Loucy (cell line): ENCODE measurements at regions not wholly inside any gene's neighbourhood (a gene's known extent, or its start where the extent isn't known, plus 50 kb on each side); places are given as distances from the start of the nearest gene placed in this dataset.

Source experiments
- H2AFZ ChIP-seq: fragments of 200-600 bp; sonication (generic); 2 replicates; pipeline ENCODE4 v1.6.0; 2016; ENCODE audit warnings: antibody characterized with exemption, mild to moderate bottlenecking, low read length, moderate library complexity
- H3F3A ChIP-seq: fragments of 200-600 bp; 2 replicates; pipeline ENCODE4 v1.6.0; 2016; ENCODE audit warnings: antibody characterized with exemption, low read depth, mild to moderate bottlenecking
- H3K27me3 ChIP-seq: fragments of 200-600 bp; sonication (generic); 2 replicates; pipeline ENCODE4 v1.6.1; 2014; ENCODE audit warnings: low read length, mild to moderate bottlenecking; ENCODE audit not compliant: insufficient read depth, poor library complexity, severe bottlenecking
- H3K36me3 ChIP-seq: fragments of 200-600 bp; sonication (generic); 2 replicates; pipeline ENCODE4 v1.6.1; 2016; ENCODE audit warnings: low read length; ENCODE audit not compliant: insufficient read depth
- H3K4me1 ChIP-seq: fragments of 200-600 bp; sonication (generic); 2 replicates; pipeline ENCODE4 v1.5.1; 2014; ENCODE audit warnings: low read length, mild to moderate bottlenecking; ENCODE audit not compliant: insufficient read depth, poor library complexity, severe bottlenecking
- H3K4me2 ChIP-seq: fragments of 200-600 bp; sonication (generic); 2 replicates; pipeline ENCODE4 v1.6.0; 2014; ENCODE audit warnings: antibody characterized with exemption, low read length, low read depth, mild to moderate bottlenecking; ENCODE audit not compliant: poor library complexity, severe bottlenecking
- H3K4me3 ChIP-seq: fragments of 200-600 bp; sonication (generic); 2 replicates; pipeline ENCODE4 v1.5.1; 2014; ENCODE audit warnings: low read length, mild to moderate bottlenecking, mixed read lengths; ENCODE audit not compliant: poor library complexity, severe bottlenecking
- H3K79me2 ChIP-seq: fragments of 200-600 bp; sonication (generic); 2 replicates; pipeline ENCODE4 v1.6.1; 2014; ENCODE audit warnings: low read length; ENCODE audit not compliant: insufficient read depth
- H3K9ac ChIP-seq: fragments of 200-600 bp; sonication (generic); 2 replicates; pipeline ENCODE4 v1.6.0; 2014; ENCODE audit warnings: mild to moderate bottlenecking, low read depth, low read length, moderate library complexity; ENCODE audit not compliant: poor library complexity, severe bottlenecking
- H3K9me2 ChIP-seq: fragments of 200-600 bp; sonication (generic); replicated peaks from 2 replicates; pipeline ENCODE4 v1.6.1; 2016; ENCODE audit warnings: low read depth, low read length, mixed read lengths
- H3K9me3 ChIP-seq: fragments of 200-600 bp; sonication (generic); 2 replicates; pipeline ENCODE4 v1.6.1; 2014; ENCODE audit warnings: mild to moderate bottlenecking, antibody characterized with exemption, low read length, low read depth; ENCODE audit not compliant: insufficient read depth
- H4K20me1 ChIP-seq: fragments of 200-600 bp; sonication (generic); 2 replicates; pipeline ENCODE4 v1.6.0; 2014; ENCODE audit warnings: antibody characterized with exemption, low read length, mild to moderate bottlenecking; ENCODE audit not compliant: insufficient read depth, poor library complexity, severe bottlenecking
- EZH2phosphoT487 ChIP-seq: fragments of 200-600 bp; IDR thresholded peaks from 2 replicates; pipeline ENCODE4 v1.6.1; 2018; ENCODE audit warnings: antibody characterized with exemption, mild to moderate bottlenecking, moderate library complexity, borderline replicate concordance
- TF ChIP-seq, protein P1 (sequence below): fragments of 200-600 bp; sonication (generic); conservative IDR thresholded peaks from 2 replicates; pipeline ENCODE4 v1.5.1; 2014; ENCODE audit warnings: mild to moderate bottlenecking, antibody characterized with exemption, low read length

DNA sequence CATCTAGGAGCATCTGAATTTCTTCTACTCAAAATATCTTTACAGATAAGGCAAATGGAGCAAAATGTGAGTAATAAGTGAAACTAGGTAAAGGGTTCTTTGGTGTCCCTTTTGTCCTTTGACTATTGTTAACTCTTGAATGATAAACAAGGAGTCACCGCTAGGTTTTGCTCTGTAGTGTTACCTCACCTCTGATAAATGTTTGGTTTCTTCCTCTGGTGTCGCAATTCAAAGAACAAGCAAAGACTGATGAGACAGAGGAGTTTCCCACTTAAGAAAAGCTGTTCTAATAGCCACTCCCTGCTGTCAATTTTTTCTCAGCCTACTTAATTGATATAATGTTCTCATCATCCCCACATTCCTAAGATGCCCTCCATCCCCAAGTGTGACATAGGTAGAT lies 925.9 kb downstream of the IGSF11 start:
- no peak overlapping the region for H3K4me2 ChIP-seq
- H3F3A ChIP-seq, result no peaks in the 10 kb centered on the region
- TF ChIP-seq, protein P1, sequence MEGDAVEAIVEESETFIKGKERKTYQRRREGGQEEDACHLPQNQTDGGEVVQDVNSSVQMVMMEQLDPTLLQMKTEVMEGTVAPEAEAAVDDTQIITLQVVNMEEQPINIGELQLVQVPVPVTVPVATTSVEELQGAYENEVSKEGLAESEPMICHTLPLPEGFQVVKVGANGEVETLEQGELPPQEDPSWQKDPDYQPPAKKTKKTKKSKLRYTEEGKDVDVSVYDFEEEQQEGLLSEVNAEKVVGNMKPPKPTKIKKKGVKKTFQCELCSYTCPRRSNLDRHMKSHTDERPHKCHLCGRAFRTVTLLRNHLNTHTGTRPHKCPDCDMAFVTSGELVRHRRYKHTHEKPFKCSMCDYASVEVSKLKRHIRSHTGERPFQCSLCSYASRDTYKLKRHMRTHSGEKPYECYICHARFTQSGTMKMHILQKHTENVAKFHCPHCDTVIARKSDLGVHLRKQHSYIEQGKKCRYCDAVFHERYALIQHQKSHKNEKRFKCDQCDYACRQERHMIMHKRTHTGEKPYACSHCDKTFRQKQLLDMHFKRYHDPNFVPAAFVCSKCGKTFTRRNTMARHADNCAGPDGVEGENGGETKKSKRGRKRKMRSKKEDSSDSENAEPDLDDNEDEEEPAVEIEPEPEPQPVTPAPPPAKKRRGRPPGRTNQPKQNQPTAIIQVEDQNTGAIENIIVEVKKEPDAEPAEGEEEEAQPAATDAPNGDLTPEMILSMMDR, result no peak
- TF ChIP-seq EZH2phosphoT487, result no peak

DNA sequence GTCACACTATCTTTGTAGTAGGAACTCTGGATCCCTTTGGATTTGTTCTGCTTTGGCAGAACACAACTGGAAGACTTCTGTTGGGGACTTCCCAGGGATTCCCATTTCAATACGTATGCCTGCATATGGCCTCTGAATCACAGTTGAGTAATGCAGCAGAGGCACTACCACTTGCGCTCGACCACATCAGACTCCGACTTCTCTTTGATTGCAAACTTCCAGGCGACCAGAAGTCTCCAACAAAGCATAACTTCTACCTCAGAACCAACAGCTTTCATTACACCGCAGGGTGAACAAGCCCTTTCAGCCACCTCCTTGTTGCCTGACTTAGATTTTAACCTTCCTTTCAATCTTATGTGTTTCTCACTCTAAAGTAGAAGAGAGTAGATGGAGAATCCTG lies 924.4 kb downstream of the IGSF11 start:
- Histone ChIP-seq H3F3A (no peaks in the 10 kb centered on the region), H3K4me1 (no peaks in the 10 kb centered on the region), H3K4me3 (no peak overlapping the region), H3K9me2 (no peaks in the 10 kb centered on the region), H3K9ac (no peak overlapping the region), H3K27me3 (no peaks in the 10 kb centered on the region), H3K4me2 (no peak overlapping the region), H4K20me1 (no peaks in the 10 kb centered on the region), H3K36me3 (no peaks in the 10 kb centered on the region), H3K79me2 (no peaks in the 10 kb centered on the region), H2AFZ (no peak overlapping the region), H3K9me3 (no peaks in the 10 kb centered on the region)
- TF ChIP-seq, protein P1, result no peak
- no peak for TF ChIP-seq EZH2phosphoT487

More for the DNA sequence above, 925.9 kb downstream of the IGSF11 start:
- no peaks in the 10 kb centered on the region for H3K36me3 ChIP-seq
- H3K4me1 ChIP-seq, result no peaks in the 10 kb centered on the region
- H3K9ac ChIP-seq, result no peak overlapping the region
- H3K9me3 ChIP-seq, result no peaks in the 10 kb centered on the region
- no peak overlapping the region for H3K4me3 ChIP-seq
- no peaks in the 10 kb centered on the region for H3K9me2 ChIP-seq
- no peak overlapping the region for H2AFZ ChIP-seq
- H4K20me1 ChIP-seq, result no peaks in the 10 kb centered on the region
- no peaks in the 10 kb centered on the region for H3K79me2 ChIP-seq
- no peaks in the 10 kb centered on the region for H3K27me3 ChIP-seq

DNA sequence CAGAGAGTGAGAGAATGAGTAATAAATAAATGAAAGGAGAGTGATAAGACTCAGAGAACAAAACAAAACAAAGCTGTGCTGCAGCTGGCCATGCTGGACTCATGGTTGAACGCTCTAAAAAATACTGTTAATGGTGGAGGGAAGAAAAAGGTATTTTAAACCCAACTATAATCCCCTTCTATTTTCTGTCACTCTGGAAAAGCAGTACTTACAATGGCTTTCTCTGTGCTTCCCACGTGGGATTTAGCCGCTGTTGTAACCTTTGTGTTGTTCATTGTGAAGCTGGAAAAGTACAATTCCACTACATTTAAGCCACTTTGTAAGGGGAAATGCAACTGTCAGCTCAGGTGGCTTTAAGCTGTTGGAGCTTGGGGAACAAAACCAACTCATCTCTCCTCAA lies 917.7 kb downstream of the IGSF11 start:
- H3K4me2 ChIP-seq, result no peak overlapping the region

More for the DNA sequence above, 917.7 kb downstream of the IGSF11 start:
- no peaks in the 10 kb centered on the region for H3K9me3 ChIP-seq
- H3K79me2 ChIP-seq, result no peaks in the 10 kb centered on the region
- H3K4me1 ChIP-seq, result no peaks in the 10 kb centered on the region
- no peaks in the 10 kb centered on the region for H3K9me2 ChIP-seq
- no peak overlapping the region for H3K4me3 ChIP-seq
- no peak overlapping the region for H2AFZ ChIP-seq
- no peaks in the 10 kb centered on the region for H3K36me3 ChIP-seq
- no peaks in the 10 kb centered on the region for H4K20me1 ChIP-seq
- H3K9ac ChIP-seq, result no peak overlapping the region
- H3F3A ChIP-seq, result no peaks in the 10 kb centered on the region
- TF ChIP-seq, protein P1, result no peak
- TF ChIP-seq EZH2phosphoT487, result no peak
- H3K27me3 ChIP-seq, result no peaks in the 10 kb centered on the region
